Keratinocyte (primary cell): ENCODE measurements at regions not wholly inside any gene's neighbourhood (a gene's known extent, or its start where the extent isn't known, plus 50 kb on each side); places are given as distances from the start of the nearest gene placed in this dataset.

Source experiments
- EZH2 ChIP-seq: IDR thresholded peaks from one replicate; pipeline ENCODE4 v1.6.1; 2012; ENCODE audit warnings: inconsistent platforms, mild to moderate bottlenecking, low read length, moderate library complexity
- TF ChIP-seq, protein P1 (sequence below), 3 experiments: IDR thresholded peaks in 1 of 3; conservative IDR thresholded peaks in 1 of 3; optimal IDR thresholded peaks in 1 of 3; 2 replicates in 2 of 3; 3 replicates in 1 of 3; pipeline versions ENCODE3 to v1.5.1; 2011; ENCODE audit warnings: low read length in 3 of 3, mild to moderate bottlenecking in 3 of 3, moderate library complexity in 2 of 3, control low read depth in 1 of 3, inconsistent platforms in 1 of 3; ENCODE audit not compliant: insufficient read depth in 2 of 3; ENCODE audit errors: extremely low read depth in 1 of 3

DNA sequence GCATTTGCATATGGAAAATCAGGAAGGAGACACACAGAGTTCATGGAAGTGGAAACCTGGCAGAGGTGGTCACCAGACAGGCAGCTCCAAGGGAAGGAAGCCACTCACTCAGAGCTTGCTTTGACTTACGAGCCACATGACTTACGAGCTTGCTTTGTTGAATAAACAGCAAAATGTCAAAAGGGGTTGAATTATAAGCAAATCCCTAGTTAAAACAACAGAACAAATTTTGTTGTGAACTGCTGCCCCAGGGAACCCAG is 164.3 kb downstream of the SYK start:
- TF ChIP-seq, protein P1, sequence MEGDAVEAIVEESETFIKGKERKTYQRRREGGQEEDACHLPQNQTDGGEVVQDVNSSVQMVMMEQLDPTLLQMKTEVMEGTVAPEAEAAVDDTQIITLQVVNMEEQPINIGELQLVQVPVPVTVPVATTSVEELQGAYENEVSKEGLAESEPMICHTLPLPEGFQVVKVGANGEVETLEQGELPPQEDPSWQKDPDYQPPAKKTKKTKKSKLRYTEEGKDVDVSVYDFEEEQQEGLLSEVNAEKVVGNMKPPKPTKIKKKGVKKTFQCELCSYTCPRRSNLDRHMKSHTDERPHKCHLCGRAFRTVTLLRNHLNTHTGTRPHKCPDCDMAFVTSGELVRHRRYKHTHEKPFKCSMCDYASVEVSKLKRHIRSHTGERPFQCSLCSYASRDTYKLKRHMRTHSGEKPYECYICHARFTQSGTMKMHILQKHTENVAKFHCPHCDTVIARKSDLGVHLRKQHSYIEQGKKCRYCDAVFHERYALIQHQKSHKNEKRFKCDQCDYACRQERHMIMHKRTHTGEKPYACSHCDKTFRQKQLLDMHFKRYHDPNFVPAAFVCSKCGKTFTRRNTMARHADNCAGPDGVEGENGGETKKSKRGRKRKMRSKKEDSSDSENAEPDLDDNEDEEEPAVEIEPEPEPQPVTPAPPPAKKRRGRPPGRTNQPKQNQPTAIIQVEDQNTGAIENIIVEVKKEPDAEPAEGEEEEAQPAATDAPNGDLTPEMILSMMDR (optimal IDR thresholded peaks at IDR 0.05 in 1 of 3, IDR thresholded peaks at IDR 0.05 in 1 of 3, conservative IDR thresholded peaks at IDR 0.05 in 1 of 3; ENCODE audit: extremely low read depth in 1 of 3, insufficient read depth in 2 of 3, low read length in 3 of 3) = no peak
- TF ChIP-seq EZH2 = no peak
